Neural progenitor cell (in vitro differentiated cells): ENCODE measurements at regions not wholly inside any gene's neighbourhood (a gene's known extent, or its start where the extent isn't known, plus 50 kb on each side); places are given as distances from the start of the nearest gene placed in this dataset.

Source experiments
- DNase-seq: peaks from one replicate; pipeline ENCODE4 v3.0.0-alpha.2; 2016; ENCODE audit warnings: low spot score
- H2AFZ ChIP-seq: fragments of 200-600 bp; sonication (generic); replicated peaks from 2 replicates; pipeline ENCODE4 v1.6.1; 2016; ENCODE audit warnings: antibody characterized with exemption
- H3F3A ChIP-seq: fragments of 200-600 bp; sonication (generic); 2 replicates; pipeline ENCODE4 v1.6.1; 2016; ENCODE audit warnings: antibody characterized with exemption, low read depth
- H3K27ac ChIP-seq: fragments of 200-600 bp; sonication (generic); 2 replicates; pipeline ENCODE4 v1.5.1; 2016; ENCODE audit warnings: mild to moderate bottlenecking
- H3K27me3 ChIP-seq: fragments of 200-600 bp; sonication (generic); 2 replicates; pipeline ENCODE4 v1.6.1; 2016; ENCODE audit warnings: mild to moderate bottlenecking, moderate library complexity
- H3K36me3 ChIP-seq: fragments of 200-600 bp; sonication (generic); 2 replicates; pipeline ENCODE4 v1.5.1; 2016
- H3K4me1 ChIP-seq: fragments of 200-600 bp; sonication (generic); 2 replicates; pipeline ENCODE4 v1.6.1; 2016; ENCODE audit warnings: mixed run types
- H3K4me2 ChIP-seq: fragments of 200-600 bp; sonication (generic); 2 replicates; pipeline ENCODE4 v1.6.1; 2016
- H3K4me3 ChIP-seq: fragments of 200-600 bp; sonication (generic); 2 replicates; pipeline ENCODE4 v1.5.1; 2016
- H3K79me2 ChIP-seq: fragments of 200-600 bp; sonication (generic); 2 replicates; pipeline ENCODE4 v1.6.1; 2016; ENCODE audit warnings: low read depth
- H3K9ac ChIP-seq: fragments of 200-600 bp; sonication (generic); 2 replicates; pipeline ENCODE4 v1.6.1; 2016
- H3K9me3 ChIP-seq: fragments of 200-600 bp; sonication (generic); 2 replicates; pipeline ENCODE4 v1.5.1; 2016; ENCODE audit warnings: low read depth
- H4K20me1 ChIP-seq: fragments of 200-600 bp; sonication (generic); 2 replicates; pipeline ENCODE4 v1.6.1; 2016; ENCODE audit warnings: low read depth
- H3K27ac Mint-ChIP-seq: 3 replicates; pipeline ENCODE4 v1.8.0; 2021; ENCODE audit warnings: mixed read lengths
- H3K27me3 Mint-ChIP-seq: 2 replicates; pipeline ENCODE4 v1.8.0; 2022; ENCODE audit warnings: low read depth, mild to moderate bottlenecking, inconsistent platforms, moderate library complexity, mixed read lengths; ENCODE audit not compliant: insufficient read depth
- H3K36me3 Mint-ChIP-seq: 3 replicates; pipeline ENCODE4 v1.8.0; 2021; ENCODE audit warnings: mixed read lengths
- H3K4me1 Mint-ChIP-seq: 3 replicates; pipeline ENCODE4 v1.8.0; 2021; ENCODE audit warnings: mixed read lengths
- H3K4me3 Mint-ChIP-seq: 3 replicates; pipeline ENCODE4 v1.8.0; 2021; ENCODE audit warnings: mild to moderate bottlenecking, moderate library complexity, mixed read lengths
- H3K9me3 Mint-ChIP-seq: 3 replicates; pipeline ENCODE4 v1.8.0; 2020; ENCODE audit warnings: mixed read lengths
- CTCF ChIP-seq: fragments of 200-600 bp; sonication (generic); IDR thresholded peaks from 2 replicates; pipeline ENCODE4 v1.5.1; 2017; ENCODE audit warnings: antibody characterized with exemption, mild to moderate bottlenecking
- EZH2 ChIP-seq: fragments of 200-600 bp; sonication (generic); IDR thresholded peaks from 2 replicates; pipeline ENCODE4 v1.6.1; 2017; ENCODE audit warnings: antibody characterized with exemption, mild to moderate bottlenecking, moderate library complexity
- EZH2phosphoT487 ChIP-seq: fragments of 200-600 bp; sonication (generic); IDR thresholded peaks from 2 replicates; pipeline ENCODE4 v1.6.1; 2017; ENCODE audit warnings: antibody characterized with exemption

GRCh38 chr9:95778957-95779356 lies 96.5 kb upstream of the ERCC6L2 start:
- TF ChIP-seq EZH2: no peak
- TF ChIP-seq CTCF: no peak
- no peak for TF ChIP-seq EZH2phosphoT487
- no peak overlapping the region for H3K4me3 Mint-ChIP-seq
- no peaks in the 10 kb centered on the region for H3K79me2 ChIP-seq

GRCh38 chr9:95777136-95777535 lies 98.4 kb upstream of the ERCC6L2 start:
- Histone ChIP-seq H3K4me2 (peak overlapping the region; percentile 31), H3K9ac (no peak overlapping the region), H4K20me1 (no peaks in the 10 kb centered on the region), H2AFZ (no peak overlapping the region), H3K79me2 (no peaks in the 10 kb centered on the region), H3K9me3 (no peaks in the 10 kb centered on the region), H3K36me3 (no peaks in the 10 kb centered on the region), H3K4me3 (no peak overlapping the region), H3K27me3 (no peaks in the 10 kb centered on the region), H3K4me1 (peaks cover 74% of the 10 kb centered on the region), H3F3A (peaks cover 46% of the 10 kb centered on the region), H3K27ac (no peak overlapping the region)
- no peak overlapping the region for H3K27ac Mint-ChIP-seq
- H3K36me3 Mint-ChIP-seq: no peaks in the 10 kb centered on the region
- peaks cover 13% of the 10 kb centered on the region for H3K4me1 Mint-ChIP-seq
- no peaks in the 10 kb centered on the region for H3K9me3 Mint-ChIP-seq
- no peak for DNase-seq
- H3K27me3 Mint-ChIP-seq: peaks cover 12% of the 10 kb centered on the region
- TF ChIP-seq EZH2phosphoT487 (no peak), EZH2 (no peak), CTCF (no peak)
- no peak overlapping the region for H3K4me3 Mint-ChIP-seq

More at GRCh38 chr9:95778957-95779356, 96.5 kb upstream of the ERCC6L2 start:
- Histone ChIP-seq H3K9ac (no peak overlapping the region), H3K36me3 (no peaks in the 10 kb centered on the region), H3K27ac (no peak overlapping the region), H3K4me2 (no peak overlapping the region), H3K4me1 (peaks cover 62% of the 10 kb centered on the region), H3K9me3 (no peaks in the 10 kb centered on the region), H4K20me1 (no peaks in the 10 kb centered on the region), H2AFZ (no peak overlapping the region), H3F3A (peaks cover 27% of the 10 kb centered on the region), H3K4me3 (no peak overlapping the region), H3K27me3 (no peaks in the 10 kb centered on the region)
- no peak for DNase-seq
- Mint-ChIP-seq H3K27ac (no peak overlapping the region), H3K9me3 (no peaks in the 10 kb centered on the region), H3K27me3 (peaks cover 7% of the 10 kb centered on the region), H3K36me3 (no peaks in the 10 kb centered on the region), H3K4me1 (peaks cover 5% of the 10 kb centered on the region)

GRCh38 chr9:95776176-95776575 lies 99.3 kb upstream of the ERCC6L2 start:
- Histone ChIP-seq H3K27ac (no peak overlapping the region), H3K4me3 (no peak overlapping the region), H3K36me3 (no peaks in the 10 kb centered on the region), H3K4me1 (peaks cover 76% of the 10 kb centered on the region), H3K79me2 (no peaks in the 10 kb centered on the region), H3K9ac (no peak overlapping the region), H2AFZ (no peak overlapping the region), H3F3A (peaks cover 54% of the 10 kb centered on the region), H3K4me2 (no peak overlapping the region), H4K20me1 (no peaks in the 10 kb centered on the region), H3K9me3 (no peaks in the 10 kb centered on the region), H3K27me3 (no peaks in the 10 kb centered on the region)
- H3K27me3 Mint-ChIP-seq: peaks cover 12% of the 10 kb centered on the region
- H3K27ac Mint-ChIP-seq: no peak overlapping the region
- peaks cover 22% of the 10 kb centered on the region for H3K4me1 Mint-ChIP-seq
- TF ChIP-seq EZH2 (no peak), EZH2phosphoT487 (no peak), CTCF (no peak)
- no peaks in the 10 kb centered on the region for H3K9me3 Mint-ChIP-seq
- no peaks in the 10 kb centered on the region for H3K36me3 Mint-ChIP-seq
- no peak for DNase-seq
- no peak overlapping the region for H3K4me3 Mint-ChIP-seq

GRCh38 chr9:95775191-95775590 lies 100.3 kb upstream of the ERCC6L2 start:
- Histone ChIP-seq H3K36me3 (no peaks in the 10 kb centered on the region), H3K9me3 (no peaks in the 10 kb centered on the region), H3K27me3 (no peaks in the 10 kb centered on the region), H3F3A (peaks cover 54% of the 10 kb centered on the region), H3K4me2 (no peak overlapping the region), H3K4me3 (no peak overlapping the region), H3K4me1 (peaks cover 76% of the 10 kb centered on the region), H3K79me2 (no peaks in the 10 kb centered on the region), H3K9ac (no peak overlapping the region), H4K20me1 (peaks cover 3% of the 10 kb centered on the region), H2AFZ (no peak overlapping the region), H3K27ac (no peak overlapping the region)
- H3K27me3 Mint-ChIP-seq: peaks cover 20% of the 10 kb centered on the region
- no peak for DNase-seq
- TF ChIP-seq EZH2: no peak
- TF ChIP-seq EZH2phosphoT487: no peak
- no peak for TF ChIP-seq CTCF
- H3K27ac Mint-ChIP-seq: no peak overlapping the region
- no peaks in the 10 kb centered on the region for H3K36me3 Mint-ChIP-seq
- peaks cover 31% of the 10 kb centered on the region for H3K4me1 Mint-ChIP-seq
- no peak overlapping the region for H3K4me3 Mint-ChIP-seq
- no peaks in the 10 kb centered on the region for H3K9me3 Mint-ChIP-seq
